ENCODE measurements at regions not wholly inside any gene's neighbourhood (a gene's known extent, or its start where the extent isn't known, plus 50 kb on each side); places are given as distances from the start of the nearest gene placed in this dataset.

- DNase-seq: no peak
Measured at GRCh38 chr10:132486539-132487121, 51.0 kb upstream of the INPP5A start.

DNA sequence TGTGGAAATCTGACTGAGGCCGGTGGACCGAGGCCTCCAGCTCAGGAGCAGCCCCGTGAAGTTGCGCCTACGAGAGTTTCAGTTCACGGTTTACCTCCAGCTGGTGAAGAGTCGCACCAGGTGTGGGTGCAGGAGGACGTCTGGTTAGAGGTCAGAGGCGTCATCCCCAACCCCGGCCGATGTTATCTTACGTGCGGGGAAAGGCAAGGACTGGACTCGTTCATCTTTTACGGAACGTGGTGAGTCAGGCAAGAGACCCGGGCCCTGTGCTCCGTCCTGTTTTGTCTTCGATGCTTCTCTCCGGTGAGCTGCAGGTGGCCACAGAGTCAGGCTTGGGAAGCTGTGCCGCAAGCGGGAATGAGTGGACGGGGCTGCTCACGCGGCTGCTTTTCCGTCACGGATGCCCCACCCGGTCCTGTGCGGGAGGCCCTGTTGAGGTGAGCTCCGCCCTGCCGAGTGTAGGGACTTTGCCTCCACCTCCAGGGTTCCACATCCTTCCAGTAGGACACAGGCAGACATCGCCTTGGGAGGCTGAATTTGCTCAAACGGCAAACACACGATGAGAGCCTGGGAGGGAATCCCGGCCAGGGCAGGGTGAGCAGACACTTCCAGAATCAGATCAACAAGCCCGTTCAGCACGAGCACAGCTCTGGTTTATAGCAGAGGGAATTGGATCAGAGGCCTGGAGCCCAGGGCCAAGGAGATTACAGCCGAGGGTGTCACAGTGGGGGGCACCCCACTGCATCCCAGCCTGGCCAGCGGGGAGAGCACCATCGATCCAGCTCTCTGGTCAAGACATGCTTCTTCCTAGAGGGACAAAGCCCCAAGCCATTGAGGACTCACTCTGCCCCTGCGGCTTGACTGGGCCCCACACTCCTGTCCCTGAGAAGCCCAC lies 50.1 kb upstream of the INPP5A start:
- DNase-seq: no peak

Measured in stimulated activated CD4-positive, alpha-beta T cell treated with anti-CD3 and anti-CD28 coated beads, Interleukin-2, amount 100 ng/mL, for 24 hours (primary cell).